Nucleus accumbens (tissue), 56 donors: ENCODE measurements at regions not wholly inside any gene's neighbourhood (a gene's known extent, or its start where the extent isn't known, plus 50 kb on each side); places are given as distances from the start of the nearest gene placed in this dataset.

ENCODE experiments used
- DNase-seq, 56 donors: peaks; one replicate each; lab custom pipeline; 2025; lab: John Stamatoyannopoulos, UW

DNA sequence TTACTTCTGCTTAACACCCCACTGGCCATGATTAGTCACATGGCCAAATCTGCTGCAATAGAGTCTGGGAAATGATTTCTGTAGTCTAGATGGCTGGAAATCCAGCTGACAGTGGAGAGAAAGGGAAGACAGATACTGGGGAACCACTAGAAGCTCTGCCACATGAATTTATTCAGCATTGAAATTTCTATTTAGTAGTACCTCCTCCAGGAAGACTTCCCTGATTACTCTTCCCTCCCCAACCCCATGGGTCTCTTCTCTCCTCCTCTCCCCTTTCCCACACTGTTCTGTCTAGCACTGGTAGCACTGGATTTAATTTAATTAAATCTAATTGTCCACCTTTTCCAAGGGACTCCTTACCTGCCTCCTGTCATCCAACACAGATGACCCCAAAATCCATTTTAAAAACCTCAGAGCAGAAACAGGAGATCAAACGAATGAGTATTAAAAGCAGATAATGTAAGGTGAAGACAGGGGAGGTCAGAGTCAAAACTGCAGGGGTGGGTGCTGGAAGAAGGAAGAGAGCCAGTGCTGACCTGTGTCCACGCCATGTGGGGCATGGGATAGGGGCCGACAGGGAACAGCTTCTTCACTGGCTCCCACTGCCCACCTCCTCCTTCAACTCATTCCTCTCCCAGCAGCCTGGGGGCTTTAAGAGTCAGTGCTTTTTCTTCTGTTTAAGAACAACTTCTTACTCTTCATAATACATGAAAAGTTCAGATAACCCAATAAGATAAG is 169.2 kb upstream of the HS6ST1 start:
- DNase-seq, result no peak

DNA sequence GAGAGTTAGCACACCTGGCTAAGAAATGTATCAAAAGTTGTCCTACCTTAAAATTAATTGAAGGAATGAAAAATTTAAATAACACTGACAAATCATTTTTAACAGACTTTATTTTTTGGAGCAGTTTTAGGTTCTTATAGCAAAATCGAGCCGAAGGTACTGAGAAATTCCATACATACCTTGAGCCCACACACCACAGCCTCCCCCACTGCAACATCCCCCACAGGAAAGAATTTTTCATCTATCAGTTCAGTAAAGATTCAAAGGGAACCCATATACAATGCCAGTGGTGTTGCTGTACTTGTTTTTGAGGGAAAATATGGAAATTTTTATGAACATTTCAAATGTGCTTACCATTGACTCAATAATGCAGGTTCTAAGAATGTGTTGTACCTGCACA is 169.8 kb upstream of the HS6ST1 start:
- no peak for DNase-seq

DNA sequence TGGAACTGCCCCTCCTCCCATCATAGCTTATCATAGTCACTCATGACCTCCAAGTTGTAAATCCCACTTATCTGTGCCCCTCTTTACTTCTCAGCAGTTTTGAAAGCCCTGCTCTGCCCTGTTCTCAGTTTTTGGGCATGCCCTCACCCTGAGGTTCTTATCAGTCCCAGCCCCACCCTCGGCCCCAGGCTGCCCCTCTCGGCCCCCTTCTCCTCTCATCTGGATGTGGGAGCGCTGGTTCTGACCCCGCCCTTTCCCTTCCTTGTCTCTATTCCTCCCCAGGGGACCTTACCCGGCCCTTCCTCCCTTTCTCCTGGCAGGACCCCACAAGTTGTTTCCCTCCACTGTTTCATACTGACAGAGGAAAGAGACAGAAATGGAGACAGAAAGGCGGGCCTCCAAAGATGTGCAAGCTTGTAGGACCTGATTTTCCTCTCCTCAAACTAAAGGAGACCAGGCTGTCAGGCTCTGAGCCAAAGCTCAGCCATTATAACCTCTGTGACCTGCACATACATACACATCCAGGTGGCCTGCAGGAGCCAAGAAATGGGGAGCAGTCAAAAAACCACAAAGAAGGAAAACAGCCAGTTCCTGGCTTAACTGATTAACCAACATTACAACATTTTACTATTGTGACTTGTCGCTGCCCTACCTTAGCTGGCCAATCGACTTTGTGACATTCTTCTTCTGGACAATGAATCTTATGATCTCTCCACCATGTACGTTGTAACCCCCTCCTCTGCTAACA is 171.0 kb upstream of the HS6ST1 start:
- no peak for DNase-seq

DNA sequence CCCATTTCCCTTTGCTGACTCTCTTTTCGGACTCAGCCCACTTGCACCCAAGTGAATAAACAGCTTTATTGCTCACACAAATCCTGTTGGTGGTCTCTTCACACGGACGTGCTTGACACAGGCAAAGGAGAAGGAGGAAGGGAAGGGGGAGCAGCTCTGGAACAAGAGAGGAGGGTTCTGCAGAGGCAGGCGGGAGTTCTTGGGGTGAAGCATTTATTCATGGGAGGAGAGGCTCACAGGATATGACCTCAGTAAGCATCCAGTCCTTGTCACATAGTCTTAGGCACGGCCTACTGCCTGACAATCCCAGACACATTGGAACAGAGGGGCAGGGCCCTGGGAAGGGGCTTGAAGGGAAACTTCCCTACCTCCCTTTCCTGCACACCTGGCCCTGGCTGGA is 171.7 kb upstream of the HS6ST1 start:
- DNase-seq, result no peak

DNA sequence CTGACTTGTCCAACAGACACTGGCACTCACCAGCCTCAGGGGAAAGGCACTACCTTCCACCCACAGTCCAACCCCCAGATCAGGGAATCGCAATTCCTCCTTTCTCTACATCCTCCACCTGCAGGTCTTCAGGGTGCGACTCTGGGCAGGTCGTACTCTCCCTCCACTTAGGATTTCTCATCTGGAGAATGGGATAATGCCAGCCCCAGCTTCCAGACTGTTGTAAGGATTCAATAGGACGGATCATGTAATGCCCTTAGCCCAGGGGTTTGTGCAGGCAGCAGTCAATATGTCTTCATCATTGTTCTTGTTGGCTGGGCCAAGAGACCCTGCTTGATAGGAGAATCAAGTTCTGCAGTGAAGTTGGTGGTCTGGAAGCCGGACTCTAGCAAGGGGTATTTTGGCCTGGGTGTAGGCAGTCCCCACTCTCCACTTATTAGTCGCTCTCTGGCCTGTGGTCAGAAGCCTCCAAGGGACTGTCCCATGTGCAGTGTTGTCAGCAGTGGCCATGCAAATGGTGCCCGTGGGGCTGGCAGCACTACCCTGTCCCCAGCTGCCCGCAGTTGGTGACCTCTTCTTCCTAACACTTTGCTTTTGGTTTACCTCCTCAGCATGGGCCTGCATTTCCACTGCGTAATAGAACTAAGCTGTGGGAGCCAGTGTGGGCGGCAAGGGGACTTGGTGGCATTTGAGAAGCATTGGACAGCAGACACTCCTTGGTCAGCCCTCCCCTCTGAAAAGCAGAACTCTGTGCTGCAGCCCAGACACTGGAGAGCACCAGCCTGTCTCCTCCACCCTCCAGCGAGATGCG is 172.4 kb upstream of the HS6ST1 start:
- DNase-seq, result no peak

DNA sequence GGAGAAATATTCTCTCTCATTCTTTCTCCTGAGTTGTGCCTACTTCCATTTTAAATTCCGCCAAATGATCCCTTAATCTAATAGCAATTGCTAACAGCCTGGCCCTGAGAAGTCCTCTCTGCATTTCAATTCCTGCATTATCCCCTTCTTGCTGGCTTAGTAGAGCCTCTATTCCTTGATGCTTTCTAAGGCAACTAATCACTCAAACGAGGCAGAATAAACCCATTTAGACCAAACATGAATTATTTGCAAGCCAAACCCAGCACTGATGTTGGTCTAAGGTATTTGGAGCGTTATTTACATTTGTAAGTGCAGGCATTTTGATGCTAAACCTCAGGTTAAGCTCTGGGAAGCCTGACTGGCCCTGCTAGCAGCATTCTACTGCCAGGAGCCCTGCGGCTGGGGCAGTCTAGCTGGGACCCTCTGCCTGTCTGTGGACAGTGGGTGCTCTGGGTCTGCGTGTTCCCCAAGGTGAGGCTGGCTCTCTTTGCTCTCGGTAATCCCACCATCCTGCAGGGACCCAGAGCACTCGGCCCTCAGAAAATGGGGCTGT is 173.1 kb upstream of the HS6ST1 start:
- no peak for DNase-seq

DNA sequence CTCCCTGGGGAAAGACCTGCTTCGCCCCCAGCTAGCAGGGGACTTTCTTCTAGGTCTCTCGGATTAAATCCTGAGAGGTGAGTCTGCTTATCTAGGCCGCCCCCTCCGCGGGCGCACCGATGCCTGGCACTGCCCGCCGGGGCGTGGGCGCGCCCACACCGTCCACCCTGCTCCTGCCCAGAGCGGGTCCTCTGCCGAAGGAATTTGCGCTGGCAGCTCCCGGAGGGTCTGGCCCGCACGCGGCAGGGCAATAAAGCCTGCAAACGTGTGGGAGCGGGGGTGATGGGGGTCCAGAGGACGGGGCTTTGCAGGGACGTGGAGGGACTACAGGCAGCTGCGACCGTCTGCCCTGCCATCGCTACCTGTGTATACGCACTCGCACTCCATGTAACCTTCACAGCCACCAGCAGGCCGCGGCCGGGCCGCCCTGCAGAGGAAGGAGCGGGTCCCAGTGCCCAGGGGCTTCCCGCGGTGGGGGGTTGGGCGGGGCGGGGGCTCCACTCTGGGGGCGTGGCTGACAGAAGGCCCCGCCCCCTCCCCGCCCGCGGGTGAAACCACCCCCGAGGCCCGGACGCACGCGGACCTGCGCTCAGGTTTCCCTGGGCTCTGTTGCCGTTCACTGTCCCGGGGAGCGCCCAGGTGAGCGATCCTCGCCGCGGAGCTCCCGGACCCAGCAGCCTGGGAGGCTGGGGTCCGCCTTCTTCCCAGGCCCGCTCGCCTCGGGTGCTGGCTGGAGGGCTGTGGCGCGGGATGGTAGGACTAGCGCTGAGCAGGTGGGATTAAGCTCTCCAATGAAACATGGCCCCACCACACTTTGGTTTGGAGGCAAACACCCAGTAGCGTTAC is 174.5 kb upstream of the HS6ST1 start:
- no peak for DNase-seq

DNA sequence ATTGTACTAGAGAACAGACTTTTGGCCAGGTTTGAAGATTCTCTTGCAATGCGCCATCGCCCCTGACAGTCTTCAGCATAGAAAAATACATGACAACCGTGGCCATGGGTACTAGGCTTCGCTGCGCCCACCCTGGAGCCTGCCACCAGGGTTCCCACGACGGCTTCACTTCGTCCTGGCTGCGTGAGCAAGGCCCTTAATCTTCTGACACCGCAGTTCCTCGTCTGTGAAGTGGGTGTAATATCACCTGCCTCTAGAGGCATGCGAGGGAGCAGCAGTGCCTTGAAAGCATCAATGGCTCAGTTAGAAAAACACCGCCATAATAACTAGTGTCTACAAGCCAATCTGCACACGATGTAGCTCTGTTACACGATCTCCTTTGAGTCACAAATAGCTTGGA is 175.2 kb upstream of the HS6ST1 start:
- DNase-seq, result no peak

DNA sequence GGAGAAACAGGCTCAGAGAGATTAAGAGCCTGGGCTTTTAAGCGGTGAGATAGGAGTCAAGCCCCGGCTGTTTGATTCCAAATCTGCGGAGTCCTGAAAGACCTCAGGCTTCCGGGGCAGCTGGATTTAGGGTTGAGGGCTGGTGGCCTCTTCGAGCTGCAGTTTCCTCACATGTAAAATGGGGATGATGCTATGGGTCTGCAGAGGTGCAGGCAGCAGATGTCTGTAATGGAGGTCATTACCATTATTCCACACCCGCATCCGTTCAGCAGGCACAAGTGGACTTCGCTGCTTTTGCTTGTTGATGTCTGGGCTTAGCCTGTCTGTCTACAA is 175.6 kb upstream of the HS6ST1 start:
- DNase-seq, result no peak

DNA sequence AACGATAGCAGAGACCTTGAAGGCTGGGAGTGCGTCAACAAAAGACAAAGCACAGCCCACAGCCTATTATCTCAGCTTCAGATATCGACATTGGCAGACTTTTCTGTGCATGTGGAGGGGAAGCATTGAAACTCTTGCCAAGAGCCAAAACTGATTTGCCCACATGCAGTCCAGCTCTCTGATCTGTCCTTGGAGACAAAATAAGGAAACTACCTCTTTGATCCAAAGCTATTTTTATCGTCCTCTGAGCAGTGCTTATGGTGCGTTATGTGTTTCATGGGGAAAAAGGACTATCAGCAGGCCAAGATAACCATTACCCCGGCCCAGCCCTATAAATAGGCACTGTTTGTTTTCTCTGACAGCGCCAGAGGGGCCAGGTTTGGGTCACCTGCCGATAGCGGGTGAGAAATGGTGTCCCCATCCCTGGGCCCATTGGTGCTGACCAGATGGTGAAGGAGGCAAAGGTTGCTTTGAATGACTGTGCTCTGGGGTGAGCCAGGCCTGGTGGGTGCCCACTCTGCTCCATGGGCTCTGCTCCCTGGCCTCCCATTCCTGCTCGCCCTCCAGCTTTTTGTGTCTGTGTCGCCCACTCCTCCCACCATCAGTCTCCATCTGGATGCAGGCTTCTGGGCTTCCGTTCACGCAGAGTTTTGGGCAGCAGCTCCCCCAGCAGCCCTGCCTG is 176.1 kb upstream of the HS6ST1 start:
- DNase-seq, result no peak

DNA sequence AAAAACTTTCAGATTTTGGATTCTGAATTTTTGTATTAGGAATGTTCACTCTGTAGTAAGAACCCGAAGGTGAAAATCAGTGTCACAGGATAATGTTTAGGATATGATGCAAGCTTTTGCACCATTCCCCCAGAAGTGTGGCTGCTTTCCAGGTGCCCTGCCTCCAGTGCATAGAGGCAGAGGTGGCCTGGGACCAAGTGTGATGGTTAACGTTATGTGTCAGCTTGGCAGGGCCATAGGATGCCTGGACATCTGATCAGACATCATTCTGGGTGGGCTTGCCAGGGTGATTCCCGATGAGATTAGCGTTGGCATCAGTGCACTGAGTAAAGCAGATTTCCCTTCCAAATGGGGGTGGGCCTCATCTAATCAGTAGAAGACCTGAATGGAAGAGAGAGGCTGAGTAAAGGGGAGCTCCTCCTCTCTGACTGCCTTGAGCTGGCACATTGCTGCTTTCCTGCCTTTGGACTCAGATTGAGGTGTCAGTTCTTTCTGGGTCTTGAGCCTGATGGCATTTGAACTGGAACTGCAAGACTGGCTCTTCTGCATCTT is 177.4 kb upstream of the HS6ST1 start:
- no peak for DNase-seq

DNA sequence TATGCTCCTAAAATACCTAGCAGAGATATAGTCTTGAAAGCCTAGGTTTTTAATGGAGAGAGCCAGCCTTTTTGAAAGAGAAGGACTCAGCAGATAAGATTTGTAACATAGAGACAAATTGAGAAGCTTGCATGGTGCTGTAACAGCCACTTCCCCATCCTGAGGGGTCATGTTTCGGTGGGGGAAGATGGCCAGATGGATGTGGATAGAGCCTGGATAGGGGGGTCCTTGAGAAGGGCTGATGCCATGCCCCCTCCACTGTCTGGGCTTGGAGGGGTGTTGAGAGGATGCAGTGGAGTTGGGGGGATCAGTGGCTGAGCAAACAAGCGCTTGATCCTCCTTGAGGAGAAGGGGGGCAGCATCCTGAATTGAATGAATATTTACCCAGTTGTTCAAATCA is 178.0 kb upstream of the HS6ST1 start:
- no peak for DNase-seq

DNA sequence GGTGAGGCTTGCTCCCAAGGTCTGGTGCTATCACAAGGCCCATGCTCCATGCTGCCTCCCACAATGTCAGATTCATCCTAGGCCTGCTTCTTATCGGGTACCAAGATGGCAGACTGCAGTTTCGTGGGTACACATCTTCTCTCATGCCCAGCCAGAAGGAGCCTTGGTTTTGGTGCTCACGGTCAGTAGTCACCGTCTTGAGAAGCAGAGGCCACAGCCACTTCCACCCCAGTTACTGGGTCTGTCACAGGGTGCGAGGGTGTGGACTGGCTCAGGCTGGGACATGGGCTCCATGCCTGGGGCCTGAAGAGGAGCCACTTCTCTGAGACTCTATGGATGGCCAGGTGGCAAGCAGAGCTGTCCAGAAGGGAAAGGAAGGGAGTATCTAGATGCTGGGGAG is 178.8 kb upstream of the HS6ST1 start:
- no peak for DNase-seq

DNA sequence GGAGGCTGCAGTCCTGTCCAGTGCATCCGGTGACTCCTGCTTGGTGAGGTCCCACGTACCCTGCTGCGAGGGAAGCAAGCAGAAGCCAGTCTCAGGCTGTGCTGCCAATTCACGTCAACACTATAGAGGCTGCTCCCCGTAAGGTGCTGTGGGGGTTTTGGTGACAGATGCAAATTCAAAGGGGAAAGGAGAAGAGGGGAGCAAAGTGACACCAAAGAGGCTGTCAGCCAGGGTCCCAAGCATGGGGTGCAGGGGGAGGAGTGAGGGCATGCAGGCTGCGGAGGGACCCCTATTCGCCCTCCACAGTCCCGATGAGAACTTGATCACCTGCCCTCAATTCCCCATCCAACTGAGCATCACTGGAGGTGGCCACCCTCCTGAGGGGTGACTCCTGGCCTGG is 179.4 kb upstream of the HS6ST1 start:
- no peak for DNase-seq

DNA sequence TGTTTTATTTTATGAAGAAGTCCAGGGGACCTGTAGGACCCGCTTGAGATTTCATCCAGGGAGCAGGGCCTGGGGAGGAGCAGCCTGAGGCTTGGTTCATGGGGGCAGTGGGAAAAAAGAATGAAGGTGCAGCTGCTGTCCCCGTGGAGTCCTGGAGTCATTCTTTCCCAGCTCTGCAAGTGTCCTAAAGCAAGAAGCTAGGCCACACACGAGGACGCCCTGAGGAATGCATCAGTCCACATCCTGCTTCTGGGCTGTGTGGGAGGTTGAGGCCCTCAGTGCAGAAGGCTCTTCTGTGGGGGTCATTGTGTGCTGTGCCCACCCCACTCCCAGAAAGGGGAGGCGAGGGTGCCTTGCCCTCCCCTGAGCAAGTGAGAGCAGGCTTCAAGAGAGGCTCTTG is 179.9 kb upstream of the HS6ST1 start:
- DNase-seq, result no peak

DNA sequence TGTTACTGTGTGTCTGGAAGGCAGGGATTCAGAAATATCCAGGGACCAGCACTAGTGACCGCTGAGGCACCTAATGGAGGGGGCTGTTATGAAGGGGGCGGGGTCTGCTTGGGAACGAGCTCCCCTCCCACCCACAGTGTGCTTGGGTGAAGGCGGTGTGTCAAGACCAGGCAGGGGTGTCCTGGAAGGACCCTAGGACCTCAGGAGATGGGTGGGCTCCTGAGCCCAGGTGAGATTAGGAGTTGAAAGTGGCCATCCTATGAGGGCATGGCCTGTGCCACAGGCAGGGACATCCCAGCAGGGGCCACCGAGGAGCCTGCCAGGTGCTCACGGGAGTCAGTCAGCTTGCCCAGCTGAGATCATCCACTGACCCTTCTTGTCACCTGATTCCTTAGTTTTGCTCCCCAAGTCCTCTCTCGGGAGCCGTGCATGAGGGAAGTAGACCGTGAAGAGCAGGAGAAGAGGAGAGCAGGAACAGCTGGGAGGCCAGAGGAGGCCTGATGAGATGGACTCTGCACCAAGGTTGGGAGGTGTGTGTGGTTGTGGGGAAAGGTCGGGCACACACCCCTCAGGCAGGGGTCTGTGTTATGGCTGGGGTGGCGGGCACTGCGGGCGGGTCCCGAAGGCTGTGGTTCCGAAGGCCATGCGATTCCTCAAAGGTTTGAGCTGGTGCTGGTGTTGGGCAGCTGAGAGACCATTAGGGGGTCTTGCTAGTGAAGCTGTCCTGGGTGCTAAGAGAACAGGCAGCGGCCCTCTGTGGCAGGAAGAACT is 180.9 kb upstream of the HS6ST1 start:
- no peak for DNase-seq

DNA sequence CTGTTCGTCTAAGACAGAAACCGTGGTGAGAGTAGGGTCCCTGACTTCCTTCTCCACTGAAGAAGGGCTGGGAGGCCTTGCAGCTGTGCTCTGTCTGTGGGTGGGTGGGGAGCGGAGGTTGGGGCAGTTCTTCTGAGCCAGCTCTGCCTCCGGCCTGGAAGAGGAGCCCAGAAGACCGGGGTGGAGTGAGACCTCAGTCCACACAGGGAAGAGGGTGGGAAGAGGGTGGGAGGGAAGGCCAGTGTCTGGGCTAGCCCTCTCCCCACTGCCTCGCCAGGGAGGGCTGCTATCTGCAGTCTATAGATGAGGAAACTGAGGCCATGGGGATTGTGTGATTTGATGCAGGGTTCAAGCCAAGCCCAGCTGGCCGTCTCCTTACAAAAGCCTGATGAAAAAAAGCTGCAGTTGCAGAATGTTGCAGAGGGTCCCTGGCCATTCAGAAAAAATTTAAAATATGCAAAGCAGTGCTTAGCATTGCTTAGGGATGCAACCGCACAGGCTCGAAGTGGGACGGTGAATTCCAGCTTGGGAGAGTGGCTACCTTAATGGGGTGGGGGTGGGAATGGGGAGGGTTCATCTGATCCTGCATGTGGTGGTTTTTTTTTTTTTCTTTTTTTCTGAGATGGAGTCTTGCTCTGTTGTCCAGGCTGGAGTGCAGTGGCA is 181.6 kb upstream of the HS6ST1 start:
- DNase-seq, result no peak

DNA sequence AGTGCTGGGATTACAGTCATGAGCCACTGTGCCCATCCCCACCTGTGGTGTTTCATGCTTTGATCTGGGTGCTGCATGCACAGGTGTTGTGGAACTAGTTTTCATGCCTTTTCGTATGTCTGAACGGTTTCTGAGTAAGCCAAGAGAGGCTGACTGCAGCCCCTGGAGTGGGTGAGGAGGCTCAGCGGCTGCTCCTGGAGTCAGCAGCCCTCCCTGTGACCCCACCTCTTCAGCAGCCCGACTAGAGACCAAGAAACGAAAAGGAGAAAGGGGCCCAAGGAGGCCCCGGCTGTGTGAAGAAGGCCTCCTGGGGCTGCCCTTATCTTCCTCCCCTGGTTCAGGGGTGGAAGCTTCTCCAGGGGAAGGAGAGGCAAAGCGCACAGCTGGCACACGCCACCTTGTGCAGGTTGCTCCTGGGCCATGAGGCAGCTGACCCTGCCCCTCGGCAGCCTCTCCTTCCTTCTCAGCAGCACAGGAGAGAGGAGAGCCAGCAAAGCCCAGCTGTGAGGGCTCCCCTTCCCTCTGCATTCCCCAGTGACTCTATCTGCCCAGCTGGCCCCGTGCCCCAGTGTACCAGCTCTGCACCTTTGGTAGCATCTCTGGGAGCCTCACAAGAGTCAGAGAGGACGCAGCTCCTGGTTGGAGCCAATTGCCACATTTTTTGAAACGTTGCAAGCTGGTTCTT is 182.5 kb upstream of the HS6ST1 start:
- DNase-seq, result no peak
